HAP-1 (cell line): ENCODE measurements at regions not wholly inside any gene's neighbourhood (a gene's known extent, or its start where the extent isn't known, plus 50 kb on each side); places are given as distances from the start of the nearest gene placed in this dataset.

ENCODE experiments used
- DNase-seq, 2 experiments: peaks; one replicate each; pipeline ENCODE4 v3.0.0-alpha.2; 2016 to 2020; ENCODE audit warnings: low spot score in 2 of 2
- H3K27me3 ChIP-seq: fragments of 250-450 bp; sonication (Bioruptor Pico); 2 replicates; pipeline ENCODE4 v1.5.1; 2020; ENCODE audit warnings: low read depth, mild to moderate bottlenecking, moderate library complexity
- H3K36me3 ChIP-seq: fragments of 250-450 bp; sonication (Bioruptor Pico); replicated peaks from 2 replicates; pipeline ENCODE4 v1.5.1; 2020; ENCODE audit warnings: mild to moderate bottlenecking
- H3K4me1 ChIP-seq: fragments of 250-450 bp; sonication (Bioruptor Pico); 2 replicates; pipeline ENCODE4 v1.5.1; 2020; ENCODE audit warnings: mild to moderate bottlenecking
- H3K4me3 ChIP-seq: fragments of 250-450 bp; sonication (Bioruptor Pico); 2 replicates; pipeline ENCODE4 v1.5.1; 2020; ENCODE audit warnings: mild to moderate bottlenecking, moderate library complexity
- H3K9me3 ChIP-seq: fragments of 250-450 bp; sonication (Bioruptor Pico); 2 replicates; pipeline ENCODE4 v1.5.1; 2020; ENCODE audit warnings: mild to moderate bottlenecking, moderate library complexity
- in situ Hi-C: fragments of 300-500 bp; cut with MboI; formaldehyde crosslinking; loops from 3 replicates; pipeline ENCODE4 v1.14.3; 2020; ENCODE audit warnings: low sequenced_read_pairs, inconsistent platforms, mixed read lengths

DNA sequence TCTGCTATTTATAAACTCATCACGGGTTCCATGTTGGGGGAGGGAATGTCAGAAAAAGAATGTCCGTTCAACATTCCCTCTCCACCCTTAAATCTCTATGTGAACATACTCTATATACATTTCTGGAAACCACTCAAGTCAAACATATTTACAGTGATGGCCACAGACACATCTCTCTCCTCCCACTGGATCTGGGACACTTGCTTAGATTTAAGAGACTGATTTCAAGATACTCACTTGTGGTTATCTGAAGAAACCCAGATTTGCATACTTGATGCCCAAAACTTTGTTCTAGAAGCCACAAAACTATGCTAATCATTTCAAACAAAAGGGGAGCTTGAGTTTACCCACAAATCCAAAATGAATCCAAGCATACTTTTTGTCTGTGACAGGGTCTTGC, 182.9 kb upstream of the SOX9 start:
- in situ Hi-C loops = no loop called here
- H3K27me3 ChIP-seq = no peaks in the 10 kb centered on the region

DNA sequence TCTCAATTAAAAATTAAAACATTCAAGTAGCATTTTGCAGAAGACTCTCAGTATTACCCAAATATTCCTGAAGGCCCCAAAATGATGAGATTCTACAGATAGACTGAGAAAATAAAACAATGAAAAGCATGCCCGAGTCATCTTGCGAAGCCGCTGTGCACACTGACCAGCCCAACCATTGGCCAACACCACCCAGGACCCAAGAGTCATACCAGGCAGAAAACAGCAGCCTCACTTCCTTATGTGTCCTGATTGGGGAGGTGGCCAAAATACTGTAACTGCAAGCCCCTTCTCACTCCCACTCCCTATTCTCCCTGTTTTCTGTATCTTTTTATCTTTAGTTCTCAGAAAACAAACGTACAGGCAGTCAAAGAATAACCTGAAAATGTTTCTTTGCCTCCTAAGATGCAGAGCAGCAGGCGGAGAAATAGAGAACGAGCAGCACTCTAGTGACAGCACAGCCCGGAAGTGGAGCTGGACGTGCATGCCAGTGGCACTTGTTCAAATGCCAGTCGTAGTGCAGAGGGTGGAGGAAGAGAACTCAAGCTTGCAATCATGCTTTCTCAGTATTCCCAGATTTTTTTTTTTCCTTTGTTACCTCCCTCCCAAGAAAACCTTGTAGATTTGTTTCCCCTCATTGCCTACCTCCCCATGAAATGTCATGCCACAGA, 182.3 kb upstream of the SOX9 start:
- DNase-seq = no peak
- Histone ChIP-seq H3K27me3 (no peaks in the 10 kb centered on the region), H3K36me3 (no peaks in the 10 kb centered on the region), H3K4me3 (no peak overlapping the region), H3K9me3 (peaks cover 2% of the 10 kb centered on the region; the same call in 1 of the 2 replicates), H3K4me1 (no peaks in the 10 kb centered on the region)
- in situ Hi-C loops = no loop called here

More for the DNA sequence above, 182.9 kb upstream of the SOX9 start:
- Histone ChIP-seq H3K36me3 (no peaks in the 10 kb centered on the region), H3K4me1 (no peaks in the 10 kb centered on the region), H3K4me3 (no peak overlapping the region), H3K9me3 (peaks cover 2% of the 10 kb centered on the region; the same call in 1 of the 2 replicates)
- no peak for DNase-seq

GRCh38 chr17:71941920-71942319, 178.9 kb upstream of the SOX9 start:
- peaks cover 2% of the 10 kb centered on the region; the same call in 1 of the 2 replicates for H3K9me3 ChIP-seq
- in situ Hi-C loops = no loop called here
- DNase-seq = no peak
- H3K36me3 ChIP-seq = no peaks in the 10 kb centered on the region
- H3K27me3 ChIP-seq = no peaks in the 10 kb centered on the region
- no peak overlapping the region for H3K4me3 ChIP-seq
- H3K4me1 ChIP-seq = no peaks in the 10 kb centered on the region

DNA sequence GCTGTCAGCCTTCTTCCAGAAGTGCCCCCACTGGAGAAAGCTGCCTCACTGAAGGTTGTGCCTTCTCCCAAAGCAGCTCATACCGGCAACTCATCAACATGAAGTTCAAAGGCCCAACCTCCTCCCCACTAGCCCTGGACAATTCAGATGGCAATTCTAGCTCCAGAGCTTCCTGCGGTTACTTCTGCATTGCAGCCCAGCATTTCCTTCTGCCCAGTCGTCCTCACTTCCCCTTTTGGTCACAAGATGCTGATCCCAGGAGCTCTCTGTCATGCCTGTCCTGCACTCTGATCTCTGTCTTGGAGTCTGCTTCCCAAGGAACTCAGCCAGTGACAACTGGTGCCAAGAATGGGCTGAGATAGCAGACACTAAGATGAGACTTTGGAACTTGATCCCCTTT, 178.2 kb upstream of the SOX9 start:
- in situ Hi-C loops = no loop called here
- Histone ChIP-seq H3K4me3 (no peak overlapping the region), H3K36me3 (no peaks in the 10 kb centered on the region), H3K27me3 (no peaks in the 10 kb centered on the region), H3K9me3 (peaks cover 2% of the 10 kb centered on the region; the same call in 1 of the 2 replicates), H3K4me1 (no peaks in the 10 kb centered on the region)
- no peak for DNase-seq

- no peaks in the 10 kb centered on the region for H3K9me3 ChIP-seq
- H3K36me3 ChIP-seq = no peaks in the 10 kb centered on the region
- no peak overlapping the region for H3K4me3 ChIP-seq
- in situ Hi-C loops = no loop called here
- H3K4me1 ChIP-seq = no peaks in the 10 kb centered on the region
- DNase-seq = no peak
- H3K27me3 ChIP-seq = no peaks in the 10 kb centered on the region
Measured at GRCh38 chr17:71948703-71949422, 172.0 kb upstream of the SOX9 start.

- no peaks in the 10 kb centered on the region for H3K4me1 ChIP-seq
- no peak for DNase-seq
- no peak overlapping the region for H3K4me3 ChIP-seq
- no peaks in the 10 kb centered on the region for H3K9me3 ChIP-seq
- no peaks in the 10 kb centered on the region for H3K27me3 ChIP-seq
- H3K36me3 ChIP-seq = no peaks in the 10 kb centered on the region
- in situ Hi-C loops = no loop called here
Measured at GRCh38 chr17:71959154-71959553, 161.7 kb upstream of the SOX9 start.

- in situ Hi-C loops = no loop called here
- no peak for DNase-seq
- no peaks in the 10 kb centered on the region for H3K27me3 ChIP-seq
- no peaks in the 10 kb centered on the region for H3K4me1 ChIP-seq
- no peaks in the 10 kb centered on the region for H3K9me3 ChIP-seq
- H3K36me3 ChIP-seq = no peaks in the 10 kb centered on the region
- no peak overlapping the region for H3K4me3 ChIP-seq
Measured at GRCh38 chr17:71963351-71963750, 157.5 kb upstream of the SOX9 start.

GRCh38 chr17:71963791-71964190, 157.0 kb upstream of the SOX9 start:
- in situ Hi-C loops = no loop called here
- Histone ChIP-seq H3K36me3 (no peaks in the 10 kb centered on the region), H3K9me3 (no peaks in the 10 kb centered on the region), H3K4me1 (no peaks in the 10 kb centered on the region), H3K4me3 (no peak overlapping the region), H3K27me3 (no peaks in the 10 kb centered on the region)
- no peak for DNase-seq

DNA sequence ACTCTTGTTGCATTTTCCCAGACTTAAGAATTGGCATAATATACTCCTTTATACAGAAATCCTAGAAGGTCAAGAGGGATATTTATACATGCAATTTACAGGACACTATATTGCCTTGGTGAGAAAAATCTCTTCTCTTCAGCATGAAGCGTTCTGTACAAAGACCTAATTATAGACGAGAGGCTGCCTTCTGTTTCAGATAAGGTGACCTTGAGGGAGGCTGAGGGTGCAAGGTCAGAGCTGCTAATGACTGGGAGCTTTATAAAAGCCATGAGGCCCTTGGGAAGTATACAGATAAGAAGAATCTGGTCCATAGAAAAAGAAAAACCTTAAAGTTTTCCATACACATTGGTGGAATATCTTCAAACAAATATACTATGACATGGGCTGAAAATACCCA, 156.3 kb upstream of the SOX9 start:
- Histone ChIP-seq H3K4me1 (no peaks in the 10 kb centered on the region), H3K9me3 (no peaks in the 10 kb centered on the region), H3K36me3 (no peaks in the 10 kb centered on the region), H3K4me3 (no peak overlapping the region), H3K27me3 (no peaks in the 10 kb centered on the region)
- in situ Hi-C loops = no loop called here
- DNase-seq = no peak

GRCh38 chr17:71966055-71966454, 154.8 kb upstream of the SOX9 start:
- no peaks in the 10 kb centered on the region for H3K4me1 ChIP-seq
- H3K36me3 ChIP-seq = no peaks in the 10 kb centered on the region
- DNase-seq = no peak
- no peaks in the 10 kb centered on the region for H3K27me3 ChIP-seq
- H3K4me3 ChIP-seq = no peak overlapping the region
- in situ Hi-C loops = no loop called here
- H3K9me3 ChIP-seq = no peaks in the 10 kb centered on the region

GRCh38 chr17:71966459-71967313, 154.1 kb upstream of the SOX9 start:
- in situ Hi-C loops = no loop called here
- H3K4me3 ChIP-seq = no peak overlapping the region
- H3K27me3 ChIP-seq = no peaks in the 10 kb centered on the region
- H3K36me3 ChIP-seq = no peaks in the 10 kb centered on the region
- no peaks in the 10 kb centered on the region for H3K4me1 ChIP-seq
- no peak for DNase-seq
- H3K9me3 ChIP-seq = no peaks in the 10 kb centered on the region

DNA sequence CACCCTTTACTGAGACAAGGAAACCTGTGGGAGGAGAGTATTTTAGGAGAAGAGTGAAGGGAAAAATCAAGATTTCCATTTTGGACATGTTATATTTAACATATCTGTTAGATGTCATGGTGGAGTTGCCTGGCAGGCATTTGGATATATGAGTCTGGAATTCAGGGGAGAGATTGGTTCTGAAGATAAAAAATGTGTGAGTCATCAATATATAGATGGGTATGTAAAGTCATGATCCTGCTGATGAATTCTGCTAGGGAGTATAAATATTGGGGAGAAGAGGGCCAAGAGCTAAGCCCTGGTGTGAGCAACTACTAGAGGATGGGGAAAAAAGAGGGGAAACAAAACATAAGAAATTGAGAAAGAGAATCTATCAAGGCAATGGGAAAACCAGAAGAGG, 151.3 kb upstream of the SOX9 start:
- Histone ChIP-seq H3K27me3 (no peaks in the 10 kb centered on the region), H3K4me3 (no peak overlapping the region), H3K36me3 (no peaks in the 10 kb centered on the region), H3K9me3 (no peaks in the 10 kb centered on the region), H3K4me1 (no peaks in the 10 kb centered on the region)
- no peak for DNase-seq
- in situ Hi-C loops = no loop called here

- no peaks in the 10 kb centered on the region for H3K36me3 ChIP-seq
- H3K9me3 ChIP-seq = no peaks in the 10 kb centered on the region
- H3K4me3 ChIP-seq = no peak overlapping the region
- no peaks in the 10 kb centered on the region for H3K27me3 ChIP-seq
- in situ Hi-C loops = no loop called here
- no peak for DNase-seq
- H3K4me1 ChIP-seq = no peaks in the 10 kb centered on the region
Measured at GRCh38 chr17:71970312-71970711, 150.5 kb upstream of the SOX9 start.

DNA sequence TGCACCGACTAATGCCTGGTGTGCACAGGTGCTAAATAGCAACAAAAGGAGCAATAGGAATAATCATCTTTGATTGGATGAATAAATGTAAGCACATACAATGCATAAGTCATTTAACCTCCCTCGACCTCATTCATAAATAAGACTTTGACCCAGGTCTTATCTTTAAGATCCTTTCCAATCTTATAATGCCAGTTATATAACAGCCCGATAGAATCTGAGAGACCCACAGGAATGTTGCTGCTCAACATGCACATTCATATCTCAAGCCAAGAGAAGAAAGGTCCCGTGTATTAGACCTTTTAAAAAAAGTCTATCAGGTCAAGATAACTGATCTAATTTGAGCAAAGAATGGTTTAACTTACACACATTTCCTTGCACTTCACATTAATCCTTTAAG, 146.8 kb upstream of the SOX9 start:
- no peak for DNase-seq
- no peaks in the 10 kb centered on the region for H3K27me3 ChIP-seq
- in situ Hi-C loops = no loop called here

More for the DNA sequence above, 146.8 kb upstream of the SOX9 start:
- H3K4me3 ChIP-seq = no peak overlapping the region
- H3K4me1 ChIP-seq = no peaks in the 10 kb centered on the region
- H3K9me3 ChIP-seq = no peaks in the 10 kb centered on the region
- H3K36me3 ChIP-seq = no peaks in the 10 kb centered on the region
